Activated CD4-positive, alpha-beta memory T cell treated with anti-CD3 and anti-CD28 coated beads, Interleukin-2, amount 10 ng/mL, durations not matched to agents 7 days and 5 days (primary cell): ENCODE measurements at regions not wholly inside any gene's neighbourhood (a gene's known extent, or its start where the extent isn't known, plus 50 kb on each side); places are given as distances from the start of the nearest gene placed in this dataset.

Source experiments
- CTCF ChIA-PET: fragments of 350-600 bp; sonication (Branson Sonifier 250); formaldehyde crosslinking; loops from one replicate; lab custom pipeline; 2021; ENCODE audit warnings: antibody characterized with exemption, inconsistent platforms; lab: Charles Lee
- POLR2A ChIA-PET: fragments of 350-600 bp; sonication (Branson Sonifier 250); formaldehyde crosslinking; loops from one replicate; lab custom pipeline; 2021; ENCODE audit warnings: antibody characterized with exemption; lab: Charles Lee
- DNase-seq: peaks from one replicate; pipeline ENCODE4 v3.0.0-alpha.2; 2020
- H3K27ac Mint-ChIP-seq: one replicate; pipeline ENCODE4 v1.8.0; 2021; ENCODE audit warnings: mild to moderate bottlenecking, mixed read lengths
- H3K27me3 Mint-ChIP-seq: one replicate; pipeline ENCODE4 v1.8.0; 2021; ENCODE audit warnings: mixed read lengths
- H3K36me3 Mint-ChIP-seq: one replicate; pipeline ENCODE4 v1.8.0; 2021; ENCODE audit warnings: low read depth, mixed read lengths
- H3K4me1 Mint-ChIP-seq: one replicate; pipeline ENCODE4 v1.8.0; 2021; ENCODE audit warnings: mixed read lengths
- H3K4me3 Mint-ChIP-seq: one replicate; pipeline ENCODE4 v1.8.0; 2021; ENCODE audit warnings: mild to moderate bottlenecking, mixed read lengths
- H3K9me3 Mint-ChIP-seq: one replicate; pipeline ENCODE4 v1.8.0; 2021; ENCODE audit warnings: mixed read lengths

- Mint-ChIP-seq H3K27me3 (peaks cover 3% of the 10 kb centered on the region), H3K4me3 (no peak overlapping the region), H3K4me1 (no peaks in the 10 kb centered on the region), H3K27ac (no peak overlapping the region), H3K9me3 (no peaks in the 10 kb centered on the region), H3K36me3 (no peaks in the 10 kb centered on the region)
- ChIA-PET POLR2A (no interaction called here), CTCF (interaction anchor here (0.5 to 2.2 kb wide), 4 partner anchors 7 to 560 kb away, joined by 3 to 8 read pairs (median 6); partner anchors contain the start of gene EFNB1)
- peak; percentile 25 for DNase-seq
These were observed 116.3 kb upstream of the NALF2 start for GRCh38 chrX:69387567-69388487.

GRCh38 chrX:69386681-69387080 lies 117.4 kb upstream of the NALF2 start:
- H3K9me3 Mint-ChIP-seq: no peaks in the 10 kb centered on the region
- CTCF ChIA-PET: interaction anchor here (2.0 to 2.2 kb wide), 2 partner anchors 9 to 559 kb away, joined by 7 to 8 read pairs; partner anchors contain the start of gene EFNB1
- H3K27ac Mint-ChIP-seq: no peak overlapping the region
- H3K4me3 Mint-ChIP-seq: no peak overlapping the region
- no peak for DNase-seq
- no peaks in the 10 kb centered on the region for H3K4me1 Mint-ChIP-seq
- POLR2A ChIA-PET: no interaction called here
- peaks cover 3% of the 10 kb centered on the region for H3K27me3 Mint-ChIP-seq
- no peaks in the 10 kb centered on the region for H3K36me3 Mint-ChIP-seq

GRCh38 chrX:69379412-69379811 lies 124.7 kb upstream of the NALF2 start:
- H3K4me3 Mint-ChIP-seq: no peak overlapping the region
- POLR2A ChIA-PET: no interaction called here
- no peaks in the 10 kb centered on the region for H3K36me3 Mint-ChIP-seq
- CTCF ChIA-PET: no interaction called here
- no peak overlapping the region for H3K27ac Mint-ChIP-seq
- peaks cover 5% of the 10 kb centered on the region for H3K9me3 Mint-ChIP-seq
- no peak for DNase-seq
- H3K4me1 Mint-ChIP-seq: no peaks in the 10 kb centered on the region
- peaks cover 1% of the 10 kb centered on the region for H3K27me3 Mint-ChIP-seq

- Mint-ChIP-seq H3K4me1 (no peaks in the 10 kb centered on the region), H3K27ac (no peak overlapping the region), H3K36me3 (no peaks in the 10 kb centered on the region), H3K4me3 (no peak overlapping the region), H3K27me3 (no peaks in the 10 kb centered on the region), H3K9me3 (peaks cover 5% of the 10 kb centered on the region)
- ChIA-PET POLR2A (no interaction called here), CTCF (no interaction called here)
- no peak for DNase-seq
These were observed 129.6 kb upstream of the NALF2 start for GRCh38 chrX:69374569-69374968.

GRCh38 chrX:69372435-69372834 lies 131.7 kb upstream of the NALF2 start:
- H3K36me3 Mint-ChIP-seq: no peaks in the 10 kb centered on the region
- H3K4me3 Mint-ChIP-seq: no peak overlapping the region
- H3K9me3 Mint-ChIP-seq: peaks cover 5% of the 10 kb centered on the region
- ChIA-PET CTCF (no interaction called here), POLR2A (no interaction called here)
- no peak for DNase-seq
- H3K27me3 Mint-ChIP-seq: no peaks in the 10 kb centered on the region
- H3K4me1 Mint-ChIP-seq: no peaks in the 10 kb centered on the region
- no peak overlapping the region for H3K27ac Mint-ChIP-seq

- no peaks in the 10 kb centered on the region for H3K36me3 Mint-ChIP-seq
- DNase-seq: no peak
- H3K4me3 Mint-ChIP-seq: no peak overlapping the region
- no peaks in the 10 kb centered on the region for H3K27me3 Mint-ChIP-seq
- H3K4me1 Mint-ChIP-seq: no peaks in the 10 kb centered on the region
- POLR2A ChIA-PET: no interaction called here
- H3K27ac Mint-ChIP-seq: no peak overlapping the region
- H3K9me3 Mint-ChIP-seq: peaks cover 5% of the 10 kb centered on the region
- CTCF ChIA-PET: no interaction called here
These were observed 133.0 kb upstream of the NALF2 start for GRCh38 chrX:69371159-69371558.

GRCh38 chrX:69369999-69370398 lies 134.1 kb upstream of the NALF2 start:
- H3K9me3 Mint-ChIP-seq: no peaks in the 10 kb centered on the region
- no peak overlapping the region for H3K27ac Mint-ChIP-seq
- H3K27me3 Mint-ChIP-seq: no peaks in the 10 kb centered on the region
- CTCF ChIA-PET: no interaction called here
- no peaks in the 10 kb centered on the region for H3K4me1 Mint-ChIP-seq
- no peak for DNase-seq
- H3K36me3 Mint-ChIP-seq: no peaks in the 10 kb centered on the region
- POLR2A ChIA-PET: no interaction called here
- no peak overlapping the region for H3K4me3 Mint-ChIP-seq

GRCh38 chrX:69366183-69366582 lies 137.9 kb upstream of the NALF2 start:
- no peak for DNase-seq
- Mint-ChIP-seq H3K4me3 (no peak overlapping the region), H3K27ac (no peak overlapping the region), H3K27me3 (no peaks in the 10 kb centered on the region), H3K36me3 (no peaks in the 10 kb centered on the region), H3K4me1 (no peaks in the 10 kb centered on the region), H3K9me3 (no peaks in the 10 kb centered on the region)
- CTCF ChIA-PET: no interaction called here
- POLR2A ChIA-PET: no interaction called here

- POLR2A ChIA-PET: no interaction called here
- no peak overlapping the region for H3K27ac Mint-ChIP-seq
These were observed 138.4 kb upstream of the NALF2 start for GRCh38 chrX:69365755-69366154.

GRCh38 chrX:69365349-69365748 lies 138.8 kb upstream of the NALF2 start:
- H3K27ac Mint-ChIP-seq: no peak overlapping the region
- CTCF ChIA-PET: no interaction called here
- no peak for DNase-seq

More at GRCh38 chrX:69365755-69366154, 138.4 kb upstream of the NALF2 start:
- Mint-ChIP-seq H3K9me3 (no peaks in the 10 kb centered on the region), H3K27me3 (no peaks in the 10 kb centered on the region), H3K4me1 (no peaks in the 10 kb centered on the region), H3K36me3 (no peaks in the 10 kb centered on the region), H3K4me3 (no peak overlapping the region)
- CTCF ChIA-PET: no interaction called here
- no peak for DNase-seq

GRCh38 chrX:69362856-69363255 lies 141.3 kb upstream of the NALF2 start:
- H3K4me1 Mint-ChIP-seq: no peaks in the 10 kb centered on the region

More at GRCh38 chrX:69365349-69365748, 138.8 kb upstream of the NALF2 start:
- POLR2A ChIA-PET: no interaction called here
- no peaks in the 10 kb centered on the region for H3K27me3 Mint-ChIP-seq
- H3K4me3 Mint-ChIP-seq: no peak overlapping the region
- H3K4me1 Mint-ChIP-seq: no peaks in the 10 kb centered on the region
- H3K9me3 Mint-ChIP-seq: no peaks in the 10 kb centered on the region
- no peaks in the 10 kb centered on the region for H3K36me3 Mint-ChIP-seq

GRCh38 chrX:69362354-69362753 lies 141.8 kb upstream of the NALF2 start:
- Mint-ChIP-seq H3K27ac (no peak overlapping the region), H3K4me1 (no peaks in the 10 kb centered on the region), H3K27me3 (no peaks in the 10 kb centered on the region), H3K4me3 (no peak overlapping the region), H3K36me3 (no peaks in the 10 kb centered on the region), H3K9me3 (no peaks in the 10 kb centered on the region)
- CTCF ChIA-PET: no interaction called here
- DNase-seq: no peak
- POLR2A ChIA-PET: no interaction called here

More at GRCh38 chrX:69362856-69363255, 141.3 kb upstream of the NALF2 start:
- no peak overlapping the region for H3K27ac Mint-ChIP-seq
- no peaks in the 10 kb centered on the region for H3K27me3 Mint-ChIP-seq
- DNase-seq: no peak
- CTCF ChIA-PET: no interaction called here
- POLR2A ChIA-PET: no interaction called here
- no peaks in the 10 kb centered on the region for H3K36me3 Mint-ChIP-seq
- no peak overlapping the region for H3K4me3 Mint-ChIP-seq
- no peaks in the 10 kb centered on the region for H3K9me3 Mint-ChIP-seq

- no peaks in the 10 kb centered on the region for H3K4me1 Mint-ChIP-seq
- CTCF ChIA-PET: no interaction called here
- no peaks in the 10 kb centered on the region for H3K36me3 Mint-ChIP-seq
- H3K9me3 Mint-ChIP-seq: no peaks in the 10 kb centered on the region
- H3K27me3 Mint-ChIP-seq: no peaks in the 10 kb centered on the region
- no peak for DNase-seq
- H3K4me3 Mint-ChIP-seq: no peak overlapping the region
- H3K27ac Mint-ChIP-seq: no peak overlapping the region
- POLR2A ChIA-PET: interaction anchor here (0.7 kb wide), 1 partner anchor 965 kb away, joined by 3 read pairs; no protein-coding TSS in a partner anchor
These were observed 142.7 kb upstream of the NALF2 start for GRCh38 chrX:69361311-69361845.
